Skeletal muscle tissue (tissue), 3 donors: ENCODE measurements at regions not wholly inside any gene's neighbourhood (a gene's known extent, or its start where the extent isn't known, plus 50 kb on each side); places are given as distances from the start of the nearest gene placed in this dataset.

Source experiments
- H3K27ac ChIP-seq: one replicate; pipeline ENCODE4 v1.7.0; 2013; ENCODE audit warnings: mild to moderate bottlenecking, low read depth, low read length, inconsistent platforms
- H3K27me3 ChIP-seq, 3 donors: one replicate each; pipeline ENCODE4 v1.7.0; 2013; ENCODE audit warnings: low read length in 3 of 3; ENCODE audit not compliant: control insufficient read depth in 3 of 3, insufficient read depth in 3 of 3
- H3K36me3 ChIP-seq, 3 donors: one replicate each; pipeline ENCODE4 v1.7.0; 2013; ENCODE audit warnings: low read length in 3 of 3; ENCODE audit not compliant: control insufficient read depth in 3 of 3, insufficient read depth in 3 of 3
- H3K4me1 ChIP-seq, 3 donors: one replicate each; pipeline ENCODE4 v1.7.0; 2013; ENCODE audit warnings: low read length in 3 of 3, mild to moderate bottlenecking in 3 of 3; ENCODE audit not compliant: control insufficient read depth in 3 of 3, insufficient read depth in 3 of 3
- H3K4me3 ChIP-seq, 3 donors: one replicate each; pipeline ENCODE4 v1.7.0; 2013; ENCODE audit warnings: low read length in 3 of 3
- H3K9ac ChIP-seq, 3 donors: one replicate each; pipeline ENCODE4 v1.7.0; 2013; ENCODE audit warnings: low read length in 3 of 3, mild to moderate bottlenecking in 3 of 3, moderate library complexity in 2 of 3, low read depth in 1 of 3
- H3K9me3 ChIP-seq, 3 donors: one replicate each; pipeline ENCODE4 v1.7.0; 2013; ENCODE audit warnings: low read length in 3 of 3; ENCODE audit not compliant: control insufficient read depth in 3 of 3
- donor health status: Osteomylitis.

GRCh38 chr6:44642349-44642748 is 254.8 kb downstream of the CDC5L start:
- Histone ChIP-seq H3K9ac (no peak overlapping the region), H3K9me3 (peaks cover 0 to 3% (median 0%) of the 10 kb centered on the region in 3 donors)

GRCh38 chr6:44642870-44643522 is 255.5 kb downstream of the CDC5L start:
- Histone ChIP-seq H3K4me1 (no peaks in the 10 kb centered on the region), H3K4me3 (no peak overlapping the region), H3K36me3 (no peaks in the 10 kb centered on the region), H3K9ac (no peak overlapping the region), H3K9me3 (no peaks in the 10 kb centered on the region), H3K27me3 (peaks cover 0 to 4% (median 2%) of the 10 kb centered on the region in 3 donors), H3K27ac (no peak overlapping the region)

More at GRCh38 chr6:44642349-44642748, 254.8 kb downstream of the CDC5L start:
- Histone ChIP-seq H3K27me3 (peaks cover 0 to 4% (median 2%) of the 10 kb centered on the region in 3 donors), H3K4me1 (no peaks in the 10 kb centered on the region), H3K36me3 (no peaks in the 10 kb centered on the region), H3K27ac (peak overlapping the region; percentile 66), H3K4me3 (no peak overlapping the region)

GRCh38 chr6:44645276-44645675 is 257.8 kb downstream of the CDC5L start:
- H3K4me3 ChIP-seq, result no peak overlapping the region
- no peaks in the 10 kb centered on the region for H3K4me1 ChIP-seq
- H3K27me3 ChIP-seq, result peaks cover 0 to 4% (median 2%) of the 10 kb centered on the region in 3 donors
- no peak overlapping the region for H3K27ac ChIP-seq
- peaks cover 0 to 3% (median 0%) of the 10 kb centered on the region in 3 donors for H3K9me3 ChIP-seq
- no peak overlapping the region for H3K9ac ChIP-seq
- no peaks in the 10 kb centered on the region for H3K36me3 ChIP-seq

GRCh38 chr6:44646355-44646754 is 258.8 kb downstream of the CDC5L start:
- Histone ChIP-seq H3K27me3 (peaks cover 0 to 4% (median 2%) of the 10 kb centered on the region in 3 donors), H3K9me3 (peaks cover 0 to 3% (median 0%) of the 10 kb centered on the region in 3 donors), H3K36me3 (no peaks in the 10 kb centered on the region), H3K9ac (no peak overlapping the region), H3K4me3 (no peak overlapping the region), H3K4me1 (no peaks in the 10 kb centered on the region), H3K27ac (no peak overlapping the region)

- Histone ChIP-seq H3K36me3 (no peaks in the 10 kb centered on the region), H3K27me3 (peaks cover 0 to 8% (median 4%) of the 10 kb centered on the region in 3 donors), H3K4me3 (no peak overlapping the region), H3K9ac (no peak overlapping the region), H3K9me3 (peaks cover 0 to 3% (median 0%) of the 10 kb centered on the region in 3 donors), H3K4me1 (peaks cover 0 to 3% (median 3%) of the 10 kb centered on the region in 3 donors), H3K27ac (peak overlapping the region; percentile 40)
Measured at GRCh38 chr6:44649365-44650025, 262.0 kb downstream of the CDC5L start.

- Histone ChIP-seq H3K9ac (no peak overlapping the region), H3K27me3 (peaks cover 0 to 8% (median 4%) of the 10 kb centered on the region in 3 donors)
Measured at GRCh38 chr6:44650495-44650894, 263.0 kb downstream of the CDC5L start.

GRCh38 chr6:44650947-44651346 is 263.4 kb downstream of the CDC5L start:
- Histone ChIP-seq H3K4me1 (peaks cover 5 to 13% (median 10%) of the 10 kb centered on the region in 3 donors), H3K4me3 (no peak overlapping the region), H3K27ac (no peak overlapping the region), H3K9me3 (peaks cover 0 to 3% (median 0%) of the 10 kb centered on the region in 3 donors), H3K9ac (no peak overlapping the region), H3K27me3 (peaks cover 0 to 10% (median 4%) of the 10 kb centered on the region in 3 donors), H3K36me3 (no peaks in the 10 kb centered on the region)

More at GRCh38 chr6:44650495-44650894, 263.0 kb downstream of the CDC5L start:
- H3K4me3 ChIP-seq, result no peak overlapping the region
- H3K9me3 ChIP-seq, result peaks cover 0 to 3% (median 0%) of the 10 kb centered on the region in 3 donors
- no peaks in the 10 kb centered on the region for H3K36me3 ChIP-seq
- no peak overlapping the region for H3K27ac ChIP-seq
- H3K4me1 ChIP-seq, result peaks cover 2 to 9% (median 5%) of the 10 kb centered on the region in 3 donors

- H3K9me3 ChIP-seq, result peaks cover 0 to 3% (median 0%) of the 10 kb centered on the region in 3 donors
- no peaks in the 10 kb centered on the region for H3K36me3 ChIP-seq
- H3K27ac ChIP-seq, result no peak overlapping the region
- no peak overlapping the region for H3K9ac ChIP-seq
- H3K27me3 ChIP-seq, result peaks cover 0 to 7% (median 4%) of the 10 kb centered on the region in 3 donors
- H3K4me3 ChIP-seq, result no peak overlapping the region
- H3K4me1 ChIP-seq, result peaks cover 5 to 13% (median 10%) of the 10 kb centered on the region in 3 donors
Measured at GRCh38 chr6:44651604-44652003, 264.1 kb downstream of the CDC5L start.

GRCh38 chr6:44652547-44652946 is 265.0 kb downstream of the CDC5L start:
- Histone ChIP-seq H3K4me1 (peaks cover 5 to 13% (median 10%) of the 10 kb centered on the region in 3 donors), H3K4me3 (no peak overlapping the region), H3K27ac (no peak overlapping the region), H3K9ac (no peak overlapping the region), H3K9me3 (peaks cover 0 to 3% (median 0%) of the 10 kb centered on the region in 3 donors), H3K36me3 (no peaks in the 10 kb centered on the region), H3K27me3 (peaks cover 0 to 7% (median 4%) of the 10 kb centered on the region in 3 donors)

- no peak overlapping the region for H3K27ac ChIP-seq
- no peak overlapping the region for H3K4me3 ChIP-seq
- H3K9ac ChIP-seq, result no peak overlapping the region
- H3K4me1 ChIP-seq, result peaks cover 5 to 13% (median 10%) of the 10 kb centered on the region in 3 donors
- no peaks in the 10 kb centered on the region for H3K36me3 ChIP-seq
- H3K9me3 ChIP-seq, result peaks cover 0 to 3% (median 0%) of the 10 kb centered on the region in 3 donors
- H3K27me3 ChIP-seq, result peaks cover 0 to 7% (median 4%) of the 10 kb centered on the region in 3 donors
Measured at GRCh38 chr6:44653091-44653490, 265.6 kb downstream of the CDC5L start.
